GM21447 (cell line): ENCODE measurements at regions not wholly inside any gene's neighbourhood (a gene's known extent, or its start where the extent isn't known, plus 50 kb on each side); places are given as distances from the start of the nearest gene placed in this dataset.

Source experiments
- ATAC-seq: cut with Tn5 transposase; IDR thresholded peaks from one replicate; pipeline ENCODE4 v1.9.1; 2021; ENCODE audit not compliant: unreplicated experiment

DNA sequence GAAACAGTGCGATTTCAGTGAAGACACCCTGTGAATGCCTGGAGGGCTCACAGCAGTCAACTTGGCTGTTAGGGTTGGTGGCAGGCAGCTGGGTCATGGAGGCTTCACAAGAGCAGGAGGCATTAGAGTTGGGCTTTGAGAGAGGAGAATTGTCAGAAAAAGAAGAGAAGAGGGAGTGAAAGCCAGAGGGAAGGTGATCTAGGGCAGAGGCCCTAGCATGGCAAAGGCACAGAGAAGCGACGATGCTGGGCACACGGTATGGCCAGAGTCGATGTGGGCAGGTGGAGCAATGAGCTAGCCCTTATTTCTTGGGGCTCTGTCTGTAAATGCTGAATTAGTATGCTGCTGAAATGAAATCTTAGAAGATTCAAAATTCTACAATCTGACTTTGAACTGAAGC is 52.6 kb upstream of the OLFM4 start:
- no peak for ATAC-seq

- no peak for ATAC-seq
These were observed 53.5 kb upstream of the OLFM4 start for GRCh38 chr13:52975161-52975560.

- no peak for ATAC-seq
These were observed 53.9 kb upstream of the OLFM4 start for GRCh38 chr13:52974711-52975110.

DNA sequence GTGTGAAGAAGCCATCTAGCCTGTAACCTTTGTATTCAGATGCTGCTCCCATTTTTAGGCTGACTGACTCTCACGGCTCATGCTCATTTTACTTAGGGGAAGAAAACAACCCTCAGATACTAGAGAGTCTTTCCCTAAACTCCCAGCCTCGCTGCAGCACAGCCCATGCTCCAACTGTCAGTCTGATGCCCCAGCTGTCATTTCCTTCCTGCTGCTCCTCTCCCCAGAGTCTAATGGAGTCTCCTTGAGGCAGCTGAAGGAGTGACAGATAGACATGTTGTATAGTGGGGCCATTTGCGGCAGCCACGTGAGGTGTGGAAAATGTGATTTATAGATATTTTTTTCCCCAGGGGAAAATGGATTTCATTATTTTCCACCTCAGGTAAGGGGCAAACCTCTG is 59.2 kb upstream of the OLFM4 start:
- no peak for ATAC-seq

DNA sequence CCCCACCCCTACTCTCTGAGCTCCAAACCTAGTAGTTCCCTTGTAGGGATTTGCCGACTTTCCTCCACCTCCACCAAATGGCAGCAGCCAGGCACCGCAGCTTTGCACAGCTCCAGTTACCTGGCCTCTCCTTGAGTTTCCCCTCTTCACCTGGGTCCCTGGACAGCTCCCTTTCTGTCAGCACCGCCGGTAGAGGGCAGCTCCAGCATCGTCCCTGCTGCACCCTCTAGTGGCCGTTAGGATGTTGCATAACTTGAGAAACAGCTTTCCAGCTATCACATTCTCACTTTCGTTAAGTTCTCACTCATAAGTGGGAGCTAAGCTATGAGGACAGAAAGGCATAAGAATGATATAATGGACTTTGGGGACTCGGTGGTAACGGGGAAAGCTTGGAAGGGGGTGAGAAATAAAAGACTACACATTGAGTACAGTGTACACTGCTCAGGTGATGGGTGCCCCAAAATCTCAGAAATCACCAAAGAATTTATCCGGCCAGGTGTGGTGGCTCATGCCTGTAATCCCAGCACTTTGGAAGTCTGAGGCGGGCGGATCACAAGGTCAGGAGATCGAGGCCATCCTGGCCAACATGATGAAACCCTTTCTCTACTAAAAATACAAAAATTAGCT is 60.4 kb upstream of the OLFM4 start:
- ATAC-seq, result peak; percentile 98

DNA sequence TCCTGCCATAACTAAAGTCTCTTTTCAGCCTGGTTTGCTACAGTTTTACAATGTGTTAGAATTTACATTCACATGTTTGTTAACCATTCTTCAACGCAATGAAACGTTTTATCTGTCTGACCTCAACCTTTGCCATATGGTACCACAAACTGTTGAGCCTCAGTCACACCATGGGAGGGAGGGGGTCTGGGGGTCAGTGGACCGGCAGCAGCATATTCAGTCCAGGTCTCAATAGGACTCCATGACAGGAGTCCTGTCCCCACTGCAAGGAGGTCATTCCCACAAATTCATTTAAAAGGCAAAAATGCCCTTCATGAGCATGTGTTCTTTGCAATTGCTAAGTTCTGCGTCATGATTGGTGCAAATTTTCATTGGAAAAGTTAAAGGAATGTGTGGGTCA is 66.6 kb upstream of the OLFM4 start:
- no peak for ATAC-seq

DNA sequence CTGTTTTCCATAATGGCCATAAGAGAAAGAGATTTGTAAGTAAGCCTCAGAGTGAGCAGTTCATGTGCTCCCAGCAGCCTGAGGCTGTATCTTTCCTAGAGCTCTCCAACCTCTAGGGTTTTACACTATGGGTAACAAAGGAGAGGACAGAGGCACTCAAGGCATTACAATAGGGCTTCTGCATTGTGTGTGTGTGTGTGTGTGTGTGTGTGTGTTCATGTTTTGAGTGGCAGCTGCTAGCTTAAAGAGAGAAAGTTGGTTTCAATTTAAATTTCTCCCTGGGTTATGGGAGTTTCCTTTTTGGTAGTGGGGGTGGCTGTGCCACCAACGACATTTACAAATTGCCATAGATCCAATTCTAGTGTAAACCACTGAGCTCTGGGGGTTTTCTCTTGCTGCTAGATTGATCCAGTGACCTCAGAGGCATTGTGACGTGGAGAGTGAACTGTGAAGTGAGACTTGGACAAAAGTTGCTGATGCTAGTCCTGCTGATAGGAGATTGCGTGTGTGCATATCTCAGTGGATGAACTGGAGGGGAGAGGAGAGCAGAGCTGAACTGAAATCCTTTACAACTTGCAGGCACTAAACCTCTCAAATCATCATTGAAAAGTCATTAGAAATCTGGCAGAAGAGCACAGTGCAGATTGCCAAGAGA is 67.2 kb upstream of the OLFM4 start:
- no peak for ATAC-seq

GRCh38 chr13:52955472-52955874 is 73.1 kb upstream of the OLFM4 start:
- ATAC-seq, result no peak

DNA sequence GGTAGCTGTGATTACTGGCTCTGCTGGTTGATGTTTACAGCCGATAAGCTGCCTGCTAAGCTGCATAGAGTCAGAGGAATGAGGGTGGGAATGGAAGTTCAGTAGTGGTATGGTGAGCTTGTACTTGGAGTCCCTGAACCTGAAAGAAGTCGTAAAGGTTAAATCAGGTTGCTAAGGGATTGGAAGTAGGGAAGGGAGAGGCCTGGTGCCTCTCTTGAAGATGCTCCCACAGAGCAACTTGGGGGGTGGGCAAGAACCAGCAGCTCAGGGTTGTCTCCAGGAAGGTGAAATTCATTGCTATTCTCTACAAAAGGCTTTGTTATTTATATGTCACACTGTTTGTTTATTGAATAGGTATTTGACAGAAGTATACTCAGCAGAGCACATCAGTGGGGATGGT is 73.8 kb upstream of the OLFM4 start:
- ATAC-seq, result no peak

DNA sequence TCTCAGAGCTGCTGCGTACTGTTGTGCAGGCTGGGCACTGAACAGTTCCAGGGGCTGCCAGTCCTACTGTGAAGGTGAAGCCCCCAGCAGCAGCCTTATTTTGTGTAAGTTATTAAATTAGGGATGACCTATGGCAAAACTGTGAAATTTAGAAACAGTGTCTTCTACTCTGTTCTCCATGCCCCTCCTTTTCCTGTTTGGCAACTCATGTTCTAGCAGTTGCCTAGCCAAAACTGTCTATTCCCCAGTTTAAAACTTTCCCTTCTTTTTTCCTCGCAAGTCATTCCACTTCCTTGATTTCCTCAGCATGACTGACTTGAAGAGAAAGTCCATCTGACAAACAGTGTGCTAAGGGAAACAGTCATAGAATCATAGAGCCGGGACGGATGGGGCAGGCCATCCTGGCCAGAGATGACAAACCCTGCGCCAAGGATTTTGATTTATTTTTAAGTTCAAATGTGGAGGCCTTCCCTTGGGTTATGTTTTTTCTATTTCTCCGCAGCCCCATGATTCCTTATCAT is 78.1 kb upstream of the OLFM4 start:
- ATAC-seq, result no peak

DNA sequence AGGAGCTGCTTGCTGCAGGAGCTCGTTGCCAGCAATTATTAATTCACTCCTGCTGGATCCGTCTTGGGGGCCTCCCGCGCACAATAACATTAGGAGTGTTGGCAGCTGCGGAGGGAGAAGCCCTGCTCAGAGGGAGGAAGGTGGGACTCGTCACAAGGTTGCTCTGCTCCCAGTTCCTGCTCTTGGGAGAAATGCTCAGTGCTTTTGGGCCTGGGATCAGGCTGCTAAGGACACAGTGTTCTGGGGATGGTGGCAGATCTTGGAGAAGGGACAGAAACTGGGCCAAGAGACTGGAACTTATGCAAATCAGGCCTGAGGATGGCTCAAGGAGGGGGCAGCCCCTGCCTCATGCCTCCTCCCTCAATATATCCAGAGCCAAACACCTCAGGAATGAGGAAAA is 78.9 kb upstream of the OLFM4 start:
- ATAC-seq, result no peak

- ATAC-seq, result no peak
These were observed 79.6 kb upstream of the OLFM4 start for GRCh38 chr13:52949044-52949443.

DNA sequence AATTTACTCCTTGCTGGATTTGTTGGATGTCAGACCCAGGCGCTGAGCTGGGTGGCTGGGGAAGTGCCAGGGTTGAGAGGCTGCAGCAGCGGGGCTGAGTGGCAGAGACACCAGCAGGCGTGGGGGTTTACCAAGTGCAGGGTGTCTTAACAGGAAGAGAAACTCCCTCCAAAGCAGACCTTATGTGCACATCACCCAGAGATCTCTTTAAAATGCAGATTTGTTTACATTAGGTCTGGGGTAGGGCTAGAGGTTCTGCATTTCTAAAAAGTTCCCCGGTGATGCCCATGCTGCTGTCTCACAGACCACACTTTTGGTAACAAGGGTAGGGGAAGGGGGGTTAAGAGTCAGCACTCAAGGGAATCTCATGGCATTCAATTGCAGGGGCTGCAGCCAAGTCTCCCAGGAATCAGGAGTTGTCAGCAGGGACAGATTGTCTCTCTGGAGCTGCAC is 80.7 kb upstream of the OLFM4 start:
- no peak for ATAC-seq

DNA sequence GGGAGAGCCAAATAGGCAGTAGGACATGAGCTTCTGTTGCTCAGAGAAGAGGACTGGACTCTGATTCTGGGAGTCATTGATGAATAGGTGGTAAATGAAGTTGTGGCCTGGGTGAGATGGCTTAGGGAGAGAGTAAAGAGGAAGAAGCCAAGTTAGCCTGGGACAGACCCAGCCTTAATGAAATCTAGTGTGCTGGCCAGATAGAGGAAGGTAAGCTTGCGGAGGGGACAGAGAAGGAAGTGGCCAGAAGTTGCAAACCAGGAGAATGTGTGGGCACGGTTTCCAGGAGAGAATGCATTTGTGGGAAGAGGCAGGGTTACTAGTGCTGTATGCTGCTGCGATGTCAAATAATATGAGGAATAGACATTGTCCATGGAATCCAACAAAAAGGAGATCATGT is 83.3 kb upstream of the OLFM4 start:
- no peak for ATAC-seq

GRCh38 chr13:52944697-52945096 is 83.9 kb upstream of the OLFM4 start:
- ATAC-seq, result no peak

- ATAC-seq, result no peak
These were observed 89.6 kb upstream of the PCDH8 start for GRCh38 chr13:52938065-52938464.

DNA sequence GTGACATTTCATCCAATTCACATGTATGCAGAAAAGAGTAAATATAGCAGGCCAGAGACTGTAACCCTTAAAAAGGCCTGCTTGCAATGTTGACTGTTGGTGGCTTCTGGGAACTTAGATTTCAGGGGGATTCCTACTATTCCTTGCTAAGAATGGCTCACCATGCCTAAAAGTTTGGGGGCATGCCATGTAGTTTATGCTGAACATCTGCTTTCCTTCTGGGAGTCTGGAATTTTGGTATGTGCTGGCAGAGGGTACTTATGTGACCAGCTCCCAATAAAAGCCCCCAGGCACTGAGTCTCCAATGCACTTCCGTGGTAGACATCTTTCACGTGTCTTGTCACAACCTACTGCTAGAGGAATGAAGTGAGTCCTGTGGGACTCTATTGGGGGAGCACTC is 88.4 kb upstream of the PCDH8 start:
- ATAC-seq, result no peak

DNA sequence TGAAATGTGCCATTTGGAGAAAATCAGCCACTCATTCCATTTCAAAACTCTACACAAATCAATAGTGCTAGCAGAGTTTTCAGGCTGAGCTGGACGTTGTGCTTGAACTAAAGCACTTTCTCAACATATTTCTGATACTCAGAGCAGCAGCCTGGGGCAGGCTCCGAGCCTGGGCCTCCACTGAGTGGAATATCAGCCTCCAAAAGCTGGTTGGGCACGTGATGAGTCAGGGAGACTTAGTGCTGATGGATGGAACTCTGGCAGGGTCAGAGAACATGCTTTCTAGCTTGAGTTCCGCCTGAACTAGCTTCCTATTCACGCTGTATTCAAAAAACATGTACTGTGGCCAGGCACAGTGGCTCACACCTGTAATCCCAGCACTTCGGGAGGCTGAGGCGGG is 85.8 kb upstream of the PCDH8 start:
- ATAC-seq, result no peak

DNA sequence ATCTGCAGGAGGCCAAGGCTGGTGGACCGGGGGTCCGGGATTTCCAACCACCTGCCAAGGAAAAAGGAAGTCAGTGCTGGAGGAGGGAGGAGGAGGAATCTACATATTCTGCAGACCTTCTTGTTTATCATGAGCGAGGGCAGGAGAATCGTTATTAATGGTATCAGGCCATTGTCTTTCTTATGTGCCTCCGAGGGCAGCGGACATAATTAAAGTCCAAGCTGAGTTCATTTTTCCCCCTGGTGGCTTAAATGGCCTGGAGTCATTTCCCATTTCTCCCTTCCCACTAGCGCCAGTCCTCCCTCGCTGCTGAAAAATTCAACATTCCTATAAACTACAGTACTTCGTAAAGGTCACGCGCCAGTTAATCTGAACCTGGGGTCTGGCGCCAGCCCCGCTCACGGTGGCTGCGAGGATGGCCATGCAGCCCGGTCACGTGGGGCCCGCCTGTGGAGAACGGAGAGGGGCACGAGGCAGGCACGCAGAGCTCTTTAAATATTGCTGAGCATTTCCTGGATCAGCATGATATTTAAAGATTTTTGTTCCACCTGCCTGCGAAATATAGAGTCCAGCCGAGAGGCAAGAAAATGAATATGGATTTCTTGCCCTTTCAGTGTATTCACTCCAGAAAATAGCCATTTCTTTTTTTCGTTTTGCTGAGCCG is 85.2 kb upstream of the PCDH8 start:
- ATAC-seq, result no peak

- ATAC-seq, result no peak
These were observed 84.7 kb upstream of the PCDH8 start for GRCh38 chr13:52933099-52933498.

DNA sequence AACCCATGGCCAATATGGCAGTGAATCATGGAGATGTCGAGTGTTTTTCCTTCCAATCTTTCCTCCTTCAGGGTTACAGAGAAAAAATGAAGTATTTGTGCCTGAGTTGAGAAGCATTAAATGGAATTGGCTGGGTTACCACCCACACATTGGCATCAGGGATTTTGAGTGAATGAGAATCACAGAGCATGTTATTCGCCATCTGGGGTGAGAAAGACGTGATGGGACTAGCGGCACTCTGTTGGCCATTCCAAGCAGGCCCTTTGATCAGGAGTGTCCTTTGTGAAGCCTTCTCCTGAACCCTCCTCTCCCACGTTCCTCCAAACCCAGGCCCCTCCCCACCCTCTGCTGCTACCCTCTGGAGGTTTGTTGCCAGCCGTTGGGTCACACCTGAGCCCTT is 84.2 kb upstream of the PCDH8 start:
- no peak for ATAC-seq
